Mesenchymal stem cell (in vitro differentiated cells and primary cell): ENCODE measurements at regions not wholly inside any gene's neighbourhood (a gene's known extent, or its start where the extent isn't known, plus 50 kb on each side); places are given as distances from the start of the nearest gene placed in this dataset.

ENCODE experiments used
- DNase-seq: peaks from one replicate; pipeline ENCODE4 v3.0.0-alpha.2; 2013
- H2AFZ ChIP-seq: one replicate; pipeline ENCODE4 v1.6.1; 2013; ENCODE audit warnings: low read depth, mild to moderate bottlenecking, control low read depth, inconsistent platforms, low read length, moderate library complexity
- H2AK5ac ChIP-seq: 2 replicates; pipeline ENCODE4 v1.6.1; 2013; ENCODE audit warnings: low read length, moderate library complexity, mild to moderate bottlenecking, inconsistent platforms; ENCODE audit not compliant: severe bottlenecking
- H2BK120ac ChIP-seq: one replicate; pipeline ENCODE4 v1.6.1; 2013; ENCODE audit warnings: low read depth, mild to moderate bottlenecking, inconsistent platforms, low read length, moderate library complexity
- H2BK12ac ChIP-seq, 2 experiments: one replicate each; pipeline ENCODE4 v1.6.1; 2013; ENCODE audit warnings: inconsistent platforms in 2 of 2, low read length in 2 of 2, mild to moderate bottlenecking in 2 of 2, moderate library complexity in 2 of 2, control low read depth in 1 of 2
- H2BK15ac ChIP-seq: one replicate; pipeline ENCODE4 v1.6.1; 2013; ENCODE audit warnings: mild to moderate bottlenecking, low read depth, inconsistent platforms; ENCODE audit not compliant: poor library complexity, severe bottlenecking
- H2BK5ac ChIP-seq: 2 replicates; pipeline ENCODE4 v1.6.1; 2013; ENCODE audit warnings: low read depth, mild to moderate bottlenecking, low read length, control low read depth, inconsistent platforms; ENCODE audit not compliant: poor library complexity, severe bottlenecking
- H3K14ac ChIP-seq, 2 experiments: one replicate each; pipeline ENCODE4 v1.6.1; 2013; ENCODE audit warnings: inconsistent platforms in 2 of 2, low read length in 2 of 2, control low read depth in 1 of 2, mild to moderate bottlenecking in 1 of 2, moderate library complexity in 1 of 2
- H3K18ac ChIP-seq, 2 experiments: one replicate each; pipeline ENCODE4 v1.6.1; 2013; ENCODE audit warnings: inconsistent platforms in 2 of 2, low read length in 2 of 2, control low read depth in 1 of 2, low read depth in 1 of 2, mild to moderate bottlenecking in 1 of 2
- H3K23ac ChIP-seq, 2 experiments: one replicate each; pipeline ENCODE4 v1.6.1; 2013; ENCODE audit warnings: inconsistent platforms in 2 of 2, low read length in 2 of 2, mild to moderate bottlenecking in 2 of 2, moderate library complexity in 2 of 2, control low read depth in 1 of 2
- H3K27ac ChIP-seq: 2 replicates; pipeline ENCODE4 v1.5.1; 2013; ENCODE audit warnings: mild to moderate bottlenecking, moderate library complexity, low read length, control low read depth, inconsistent platforms; ENCODE audit not compliant: poor library complexity, severe bottlenecking
- H3K27me3 ChIP-seq, 2 experiments: 2 replicates each; pipeline versions ENCODE4 v1.6.1 to v1.7.0; 2013; ENCODE audit warnings: low read length in 2 of 2, mild to moderate bottlenecking in 2 of 2, moderate library complexity in 2 of 2, control low read depth in 1 of 2, inconsistent platforms in 1 of 2; ENCODE audit not compliant: control insufficient read depth in 1 of 2, insufficient read depth in 1 of 2
- H3K36me3 ChIP-seq, 2 experiments: 2 replicates each; pipeline versions ENCODE4 v1.6.1 to v1.7.0; 2013; ENCODE audit warnings: low read length in 2 of 2, control low read depth in 1 of 2, inconsistent platforms in 1 of 2, low read depth in 1 of 2, mild to moderate bottlenecking in 1 of 2; ENCODE audit not compliant: insufficient read depth in 2 of 2, control insufficient read depth in 1 of 2
- H3K4ac ChIP-seq, 2 experiments: one replicate each; pipeline ENCODE4 v1.6.1; 2013; ENCODE audit warnings: inconsistent platforms in 2 of 2, low read length in 2 of 2, mild to moderate bottlenecking in 2 of 2, moderate library complexity in 2 of 2, control low read depth in 1 of 2, low read depth in 1 of 2
- H3K4me1 ChIP-seq: 2 replicates; pipeline ENCODE4 v1.6.1; 2013; ENCODE audit warnings: low read depth, low read length, control low read depth; ENCODE audit not compliant: control insufficient read depth, insufficient read depth
- H3K4me2 ChIP-seq: 2 replicates; pipeline ENCODE4 v1.6.1; 2013; ENCODE audit warnings: low read length, mild to moderate bottlenecking, inconsistent platforms; ENCODE audit not compliant: poor library complexity, severe bottlenecking
- H3K4me3 ChIP-seq, 2 experiments: 2 replicates each; pipeline versions ENCODE4 v1.5.1 to v1.7.0; 2013; ENCODE audit warnings: low read length in 2 of 2, mild to moderate bottlenecking in 2 of 2, control low read depth in 1 of 2, low read depth in 1 of 2; ENCODE audit not compliant: insufficient read depth in 1 of 2
- H3K79me1 ChIP-seq: replicated peaks from 2 replicates; pipeline ENCODE4 v1.6.1; 2013; ENCODE audit warnings: mild to moderate bottlenecking, control low read depth, low read length, inconsistent platforms; ENCODE audit not compliant: poor library complexity, severe bottlenecking
- H3K9ac ChIP-seq: 2 replicates; pipeline ENCODE4 v1.7.0; 2013; ENCODE audit warnings: mild to moderate bottlenecking, low read length, moderate library complexity
- H3K9me3 ChIP-seq: 2 replicates; pipeline ENCODE4 v1.7.0; 2013; ENCODE audit warnings: mild to moderate bottlenecking, low read length; ENCODE audit not compliant: control insufficient read depth
- H4K8ac ChIP-seq: one replicate; pipeline ENCODE4 v1.6.1; 2013; ENCODE audit warnings: inconsistent platforms, mild to moderate bottlenecking, low read length, moderate library complexity
- H4K91ac ChIP-seq: one replicate; pipeline ENCODE4 v1.6.1; 2013; ENCODE audit warnings: mild to moderate bottlenecking, low read length, inconsistent platforms
- WGBS: methylation state at CpG from one replicate; pipeline ENCODE4 v1.1.7; 2013; ENCODE audit warnings: mixed read lengths; 5-methylcytosine and 5-hydroxymethylcytosine counted together

DNA sequence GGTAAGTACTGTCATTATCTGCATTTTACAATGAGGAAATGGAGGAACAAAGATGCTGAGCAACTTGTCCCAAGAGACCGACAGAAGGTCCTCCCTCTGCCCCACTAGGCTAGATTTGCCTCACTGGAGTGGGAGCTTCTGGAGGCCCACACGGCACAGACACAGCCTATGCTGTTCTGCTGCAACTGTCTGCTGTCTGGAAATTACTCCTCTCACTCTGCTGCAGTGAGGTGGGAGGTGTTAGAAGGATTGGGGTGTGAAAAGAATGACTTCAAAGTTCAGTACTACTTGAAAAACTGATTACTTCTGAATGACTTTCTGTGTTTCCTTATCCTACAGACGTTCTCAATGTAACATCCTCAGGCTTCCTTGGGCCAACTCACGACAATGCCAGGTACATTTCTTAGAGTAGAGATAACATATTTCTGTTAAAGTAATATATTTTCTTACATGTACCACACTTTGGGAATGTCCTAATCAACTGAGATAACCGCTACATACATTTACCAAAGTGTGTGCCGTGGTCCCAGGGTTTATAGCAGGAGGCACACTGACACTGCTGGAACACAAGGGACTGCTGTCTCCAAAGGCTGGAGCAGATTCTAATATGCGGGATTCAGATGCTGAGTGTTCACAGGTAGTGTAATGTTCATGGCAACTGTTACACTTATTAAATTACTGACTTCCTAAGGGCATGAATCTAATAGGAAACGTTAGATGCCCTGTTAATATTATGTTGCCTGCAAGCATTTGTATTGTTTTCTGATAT, 53.5 kb upstream of the WASF3 start:
- H2BK5ac ChIP-seq: no peak overlapping the region
- H3K23ac ChIP-seq: no peak overlapping the region
- H3K14ac ChIP-seq: no peak overlapping the region
- H3K27me3 ChIP-seq: no peaks in the 10 kb centered on the region
- no peak overlapping the region for H2BK12ac ChIP-seq
- no peak overlapping the region for H3K4ac ChIP-seq
- no peak overlapping the region for H2BK120ac ChIP-seq
- no peak overlapping the region for H2AK5ac ChIP-seq
- no peaks in the 10 kb centered on the region for H3K79me1 ChIP-seq
- H3K9me3 ChIP-seq: no peaks in the 10 kb centered on the region
- no peak overlapping the region for H3K18ac ChIP-seq
- H4K8ac ChIP-seq: no peak overlapping the region
- no peak for DNase-seq
- H2BK15ac ChIP-seq: no peak overlapping the region
- no peak overlapping the region for H4K91ac ChIP-seq
- no peak overlapping the region for H3K9ac ChIP-seq
- WGBS: 77% methylated on average over 6 of the region's 8 CpGs
- H3K4me1 ChIP-seq: peaks cover 7% of the 10 kb centered on the region
- H3K36me3 ChIP-seq: no peaks in the 10 kb centered on the region
- H3K27ac ChIP-seq: no peak overlapping the region
- no peak overlapping the region for H2AFZ ChIP-seq
- no peak overlapping the region for H3K4me2 ChIP-seq
- H3K4me3 ChIP-seq: no peak overlapping the region
